ENCODE measurements at regions not wholly inside any gene's neighbourhood (a gene's known extent, or its start where the extent isn't known, plus 50 kb on each side); places are given as distances from the start of the nearest gene placed in this dataset.

DNA sequence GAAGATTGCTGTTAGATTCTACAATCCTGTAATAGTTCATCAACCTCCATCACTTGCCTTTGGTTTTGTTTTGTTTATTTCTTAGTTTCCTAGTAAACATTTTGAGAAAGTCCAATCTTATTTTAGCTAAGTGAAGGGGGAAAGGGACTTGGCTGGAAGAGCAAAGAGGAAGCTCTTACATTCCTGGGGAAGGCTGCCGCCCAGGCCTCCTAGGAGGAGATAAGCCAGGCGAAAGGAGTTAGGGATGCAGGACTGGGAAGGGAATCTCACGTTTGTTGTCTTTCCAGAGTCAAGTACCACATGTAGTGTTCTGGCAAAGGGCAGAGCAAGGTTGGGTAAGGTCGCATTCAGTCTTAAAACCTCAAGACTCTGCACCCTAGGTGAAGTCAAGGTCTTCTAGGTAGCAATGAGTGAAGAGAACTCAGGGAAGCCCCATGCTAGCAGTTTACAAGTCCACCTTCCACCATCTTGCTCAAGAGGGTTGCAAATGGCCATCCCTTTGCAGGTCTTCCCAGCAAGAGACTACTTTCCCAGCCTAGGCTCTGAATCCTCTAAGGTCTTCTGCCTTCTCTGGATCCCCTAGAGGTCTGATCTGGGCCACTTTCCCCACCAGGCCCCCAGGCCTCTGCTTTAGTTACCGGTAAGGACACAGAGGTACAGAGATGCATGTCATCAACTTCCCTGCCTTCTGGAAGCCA, 320.7 kb downstream of the CYP26B1 start:
- TF ChIP-seq, protein P1, sequence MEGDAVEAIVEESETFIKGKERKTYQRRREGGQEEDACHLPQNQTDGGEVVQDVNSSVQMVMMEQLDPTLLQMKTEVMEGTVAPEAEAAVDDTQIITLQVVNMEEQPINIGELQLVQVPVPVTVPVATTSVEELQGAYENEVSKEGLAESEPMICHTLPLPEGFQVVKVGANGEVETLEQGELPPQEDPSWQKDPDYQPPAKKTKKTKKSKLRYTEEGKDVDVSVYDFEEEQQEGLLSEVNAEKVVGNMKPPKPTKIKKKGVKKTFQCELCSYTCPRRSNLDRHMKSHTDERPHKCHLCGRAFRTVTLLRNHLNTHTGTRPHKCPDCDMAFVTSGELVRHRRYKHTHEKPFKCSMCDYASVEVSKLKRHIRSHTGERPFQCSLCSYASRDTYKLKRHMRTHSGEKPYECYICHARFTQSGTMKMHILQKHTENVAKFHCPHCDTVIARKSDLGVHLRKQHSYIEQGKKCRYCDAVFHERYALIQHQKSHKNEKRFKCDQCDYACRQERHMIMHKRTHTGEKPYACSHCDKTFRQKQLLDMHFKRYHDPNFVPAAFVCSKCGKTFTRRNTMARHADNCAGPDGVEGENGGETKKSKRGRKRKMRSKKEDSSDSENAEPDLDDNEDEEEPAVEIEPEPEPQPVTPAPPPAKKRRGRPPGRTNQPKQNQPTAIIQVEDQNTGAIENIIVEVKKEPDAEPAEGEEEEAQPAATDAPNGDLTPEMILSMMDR (IDR thresholded peaks at IDR 0.05), result no peak
- Histone ChIP-seq H3K36me3 (ENCODE audit: insufficient read depth in 1 of 2, low read depth in 1 of 2) (no peaks in the 10 kb centered on the region), H3K9me3 (no peaks in the 10 kb centered on the region), H3K27ac (no peak overlapping the region), H3K4me3 (no peak overlapping the region), H3K27me3 (ENCODE audit: insufficient read depth in 3 of 3, low read length in 2 of 3) (peaks cover 0 to 2% (median 0%) of the 10 kb centered on the region in 3 donors), H3K4me1 (peaks cover 12% of the 10 kb centered on the region)
- WGBS, 3 donors, result 81 to 87% (median 84%) methylated on average over 5 of the region's 5 CpGs
- intact Hi-C loops (cut with DNase I), result no loop called here
- DNase-seq (no peak), ATAC-seq (no peak)

GRCh38 chr2:71826299-71826698, 321.4 kb downstream of the CYP26B1 start:
- TF ChIP-seq, protein P1 (IDR thresholded peaks at IDR 0.05), result no peak
- intact Hi-C loops (cut with DNase I), result no loop called here
- DNase-seq (no peak), ATAC-seq (no peak)
- Histone ChIP-seq H3K9me3 (no peaks in the 10 kb centered on the region), H3K36me3 (ENCODE audit: insufficient read depth in 1 of 2, low read depth in 1 of 2) (no peaks in the 10 kb centered on the region), H3K4me3 (no peak overlapping the region), H3K4me1 (peaks cover 8% of the 10 kb centered on the region), H3K27me3 (ENCODE audit: insufficient read depth in 3 of 3, low read length in 2 of 3) (peaks cover 0 to 2% (median 0%) of the 10 kb centered on the region in 3 donors), H3K27ac (no peak overlapping the region)
- WGBS, 3 donors, result 72 to 79% (median 79%) methylated on average over 3 of the region's 3 CpGs

DNA sequence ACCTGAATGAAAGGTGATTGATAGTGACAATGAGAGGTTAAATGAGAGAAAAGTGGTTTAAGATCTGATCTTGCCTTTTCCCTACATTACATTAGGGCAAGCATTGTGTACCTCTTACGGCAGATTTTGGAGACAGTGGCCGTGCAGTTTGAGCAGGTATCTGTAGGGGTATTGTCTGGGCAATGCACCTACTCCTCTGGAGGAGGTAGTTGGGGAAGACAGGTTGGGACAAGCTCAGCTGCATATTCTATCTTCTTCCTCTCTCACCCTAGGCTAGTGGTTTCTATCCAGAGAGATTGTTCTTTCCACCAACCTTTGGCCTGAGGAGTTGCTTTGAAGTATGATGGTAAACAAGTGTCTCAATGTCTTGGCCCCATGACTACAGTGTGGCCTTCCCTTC, 323.2 kb downstream of the CYP26B1 start:
- Histone ChIP-seq H3K4me1 (no peaks in the 10 kb centered on the region), H3K9me3 (no peaks in the 10 kb centered on the region), H3K4me3 (no peak overlapping the region), H3K27me3 (ENCODE audit: insufficient read depth in 3 of 3, low read length in 2 of 3) (no peaks in the 10 kb centered on the region), H3K27ac (no peak overlapping the region), H3K36me3 (ENCODE audit: insufficient read depth in 1 of 2, low read depth in 1 of 2) (no peaks in the 10 kb centered on the region)
- TF ChIP-seq, protein P1 (IDR thresholded peaks at IDR 0.05), result no peak
- 93 to 100% (median 100%) methylated on average over 2 of the region's 2 CpGs for WGBS, 3 donors
- no peak for DNase-seq
- ATAC-seq, result no peak
- intact Hi-C loops (cut with DNase I), result no loop called here

DNA sequence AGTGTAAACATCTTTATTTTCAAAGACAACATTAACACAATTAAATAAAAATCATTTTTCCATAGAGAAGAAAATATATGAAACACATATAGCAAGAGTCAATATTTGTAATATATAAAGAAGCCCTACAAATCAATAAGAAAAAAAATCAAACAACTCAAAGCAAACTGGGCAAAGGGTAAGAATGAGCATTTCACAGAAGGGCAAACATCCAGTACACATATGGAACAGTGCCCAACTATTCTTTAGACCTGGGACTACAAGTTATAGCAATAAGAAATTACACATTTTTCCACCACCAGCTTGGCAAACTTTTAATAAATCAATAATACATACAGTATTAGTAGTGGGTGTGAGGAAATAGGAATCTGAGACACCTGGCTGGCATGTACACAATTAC, 324.1 kb downstream of the CYP26B1 start:
- no peaks in the 10 kb centered on the region for H3K4me1 ChIP-seq
- H3K4me3 ChIP-seq, result no peak overlapping the region
- TF ChIP-seq, protein P1 (IDR thresholded peaks at IDR 0.05), result no peak
- intact Hi-C loops (cut with DNase I), result no loop called here
- H3K27me3 ChIP-seq (ENCODE audit: insufficient read depth in 3 of 3, low read length in 2 of 3), result no peaks in the 10 kb centered on the region
- H3K27ac ChIP-seq, result no peak overlapping the region
- no peak for DNase-seq
- no peaks in the 10 kb centered on the region for H3K36me3 ChIP-seq (ENCODE audit: insufficient read depth in 1 of 2, low read depth in 1 of 2)
- ATAC-seq, result no peak
- H3K9me3 ChIP-seq, result no peaks in the 10 kb centered on the region

DNA sequence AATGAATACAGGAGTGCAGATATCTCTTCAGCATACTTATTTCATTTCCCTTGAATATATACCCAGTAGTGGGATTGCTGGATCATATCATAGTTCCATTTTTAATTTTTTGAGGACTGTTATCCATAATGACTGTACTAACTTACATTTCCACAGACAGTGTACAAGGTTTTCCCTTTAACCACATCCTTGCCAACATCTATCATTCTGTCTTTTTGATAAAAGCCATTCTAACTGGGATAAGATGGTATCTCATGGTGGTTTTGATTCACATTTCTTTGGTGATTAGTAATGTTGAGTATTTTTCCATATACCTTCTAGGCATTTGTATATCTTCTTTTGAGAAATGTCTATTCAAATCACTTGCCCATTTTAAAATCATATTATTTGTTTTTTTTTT, 325.2 kb downstream of the CYP26B1 start:
- no peak for ATAC-seq
- TF ChIP-seq, protein P1 (IDR thresholded peaks at IDR 0.05), result no peak
- no peaks in the 10 kb centered on the region for H3K27me3 ChIP-seq (ENCODE audit: insufficient read depth in 3 of 3, low read length in 2 of 3)
- H3K4me3 ChIP-seq, result no peak overlapping the region
- no peaks in the 10 kb centered on the region for H3K9me3 ChIP-seq
- no peak overlapping the region for H3K27ac ChIP-seq
- no peak for DNase-seq
- no peaks in the 10 kb centered on the region for H3K36me3 ChIP-seq (ENCODE audit: insufficient read depth in 1 of 2, low read depth in 1 of 2)
- no peaks in the 10 kb centered on the region for H3K4me1 ChIP-seq
- intact Hi-C loops (cut with DNase I), result no loop called here

Measured in psoas muscle (tissue), 7 donors.